PC-9 (cell line): ENCODE measurements at regions not wholly inside any gene's neighbourhood (a gene's known extent, or its start where the extent isn't known, plus 50 kb on each side); places are given as distances from the start of the nearest gene placed in this dataset.

Experiments used
- EZH2 ChIP-seq: fragments of 200-600 bp; sonication (generic); IDR thresholded peaks from 2 replicates; pipeline ENCODE4 v1.8.0; 2017; ENCODE audit warnings: antibody characterized with exemption, low read depth
- TF ChIP-seq, protein P1 (sequence below): fragments of 200-600 bp; sonication (generic); conservative IDR thresholded peaks from 2 replicates; pipeline ENCODE4 v1.6.1; 2017; ENCODE audit warnings: mixed run types, antibody characterized with exemption, mild to moderate bottlenecking, moderate library complexity

DNA sequence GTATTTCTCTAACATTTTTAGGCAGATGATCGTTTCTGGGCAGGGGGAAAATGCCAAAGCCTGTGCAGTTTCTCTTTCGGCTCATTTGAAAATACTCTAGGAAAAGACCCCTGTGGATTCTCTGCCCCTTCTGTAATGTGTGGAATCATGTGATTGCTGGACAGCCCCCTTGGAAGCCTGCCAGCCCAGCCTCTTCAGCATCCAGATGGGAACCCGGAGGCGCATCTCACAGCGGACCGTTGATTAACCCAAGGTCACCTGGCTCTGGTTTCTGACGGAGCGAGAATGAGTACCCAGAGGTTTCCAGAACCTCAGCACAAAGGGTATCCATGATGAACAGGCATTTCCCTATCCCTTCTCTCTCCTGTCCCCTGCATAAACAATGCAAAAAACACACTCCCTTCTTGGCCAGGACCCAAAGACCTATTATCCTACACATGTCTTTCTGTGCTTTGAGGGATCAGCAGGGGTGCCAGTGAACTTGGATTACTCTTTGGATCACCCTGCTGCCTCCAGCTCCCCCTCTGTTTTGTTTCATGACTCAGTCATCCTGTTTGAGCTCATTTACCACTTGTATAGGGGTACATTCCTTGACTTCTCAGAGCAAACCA lies 957.1 kb upstream of the RBFOX1 start:
- TF ChIP-seq EZH2, result no peak
- TF ChIP-seq, protein P1, sequence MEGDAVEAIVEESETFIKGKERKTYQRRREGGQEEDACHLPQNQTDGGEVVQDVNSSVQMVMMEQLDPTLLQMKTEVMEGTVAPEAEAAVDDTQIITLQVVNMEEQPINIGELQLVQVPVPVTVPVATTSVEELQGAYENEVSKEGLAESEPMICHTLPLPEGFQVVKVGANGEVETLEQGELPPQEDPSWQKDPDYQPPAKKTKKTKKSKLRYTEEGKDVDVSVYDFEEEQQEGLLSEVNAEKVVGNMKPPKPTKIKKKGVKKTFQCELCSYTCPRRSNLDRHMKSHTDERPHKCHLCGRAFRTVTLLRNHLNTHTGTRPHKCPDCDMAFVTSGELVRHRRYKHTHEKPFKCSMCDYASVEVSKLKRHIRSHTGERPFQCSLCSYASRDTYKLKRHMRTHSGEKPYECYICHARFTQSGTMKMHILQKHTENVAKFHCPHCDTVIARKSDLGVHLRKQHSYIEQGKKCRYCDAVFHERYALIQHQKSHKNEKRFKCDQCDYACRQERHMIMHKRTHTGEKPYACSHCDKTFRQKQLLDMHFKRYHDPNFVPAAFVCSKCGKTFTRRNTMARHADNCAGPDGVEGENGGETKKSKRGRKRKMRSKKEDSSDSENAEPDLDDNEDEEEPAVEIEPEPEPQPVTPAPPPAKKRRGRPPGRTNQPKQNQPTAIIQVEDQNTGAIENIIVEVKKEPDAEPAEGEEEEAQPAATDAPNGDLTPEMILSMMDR, result no peak
